IMR-90 (cell line): ENCODE measurements at regions not wholly inside any gene's neighbourhood (a gene's known extent, or its start where the extent isn't known, plus 50 kb on each side); places are given as distances from the start of the nearest gene placed in this dataset.

Experiments
- ATAC-seq: fragments of 200-7000 bp; cut with Tn5 transposase; 2 replicates; pipeline ENCODE4 v1.9.1; 2020; ENCODE audit warnings: low read depth, mild to moderate bottlenecking, moderate library complexity
- BruUV-seq: library from RNA; stranded (reverse); fragments of 400-500 nt; replicated peaks from 2 replicates; lab custom pipeline; 2021; lab: Mats Ljungman, UMichigan
- CTCF ChIA-PET: fragments of 300-600 bp; formaldehyde crosslinking; extraction: SDS; loops from one replicate; lab custom pipeline; 2021; ENCODE audit warnings: antibody characterized with exemption; lab: Yijun Ruan, JAX
- POLR2A ChIA-PET: fragments of 300-600 bp; sonication (Branson Sonifier 250); formaldehyde crosslinking; loops from one replicate; lab custom pipeline; 2022; ENCODE audit warnings: antibody characterized with exemption; ENCODE audit not compliant: unreplicated experiment; lab: Charles Lee
- DNase-seq: peaks from one replicate; pipeline ENCODE4 v3.0.0; 2013
- H2AFZ ChIP-seq: replicated peaks from 2 replicates; pipeline ENCODE3; 2013; ENCODE audit warnings: low read length, mild to moderate bottlenecking; ENCODE audit not compliant: poor library complexity
- H2AK5ac ChIP-seq: 2 replicates; pipeline ENCODE4 v1.6.1; 2013; ENCODE audit warnings: low read depth, low read length, inconsistent platforms
- H2AK9ac ChIP-seq: replicated peaks from 2 replicates; pipeline ENCODE3; 2013; ENCODE audit warnings: mild to moderate bottlenecking, low read depth, low read length, moderate library complexity; ENCODE audit not compliant: poor library complexity
- H2BK120ac ChIP-seq: 2 replicates; pipeline ENCODE4 v1.6.1; 2013; ENCODE audit warnings: low read depth, low read length, inconsistent platforms
- H2BK15ac ChIP-seq: 3 replicates; pipeline ENCODE4 v1.6.1; 2013; ENCODE audit warnings: low read depth, low read length, inconsistent platforms
- H2BK20ac ChIP-seq: 2 replicates; pipeline ENCODE4 v1.6.1; 2013; ENCODE audit warnings: low read depth, mild to moderate bottlenecking, inconsistent platforms, low read length, moderate library complexity
- H2BK5ac ChIP-seq: 2 replicates; pipeline ENCODE4 v1.6.1; 2013; ENCODE audit warnings: mild to moderate bottlenecking, low read depth, low read length, inconsistent platforms; ENCODE audit not compliant: poor library complexity, severe bottlenecking
- H3K14ac ChIP-seq: replicated peaks from 2 replicates; pipeline ENCODE4 v1.6.1; 2013; ENCODE audit warnings: low read depth, low read length, inconsistent platforms
- H3K18ac ChIP-seq: 2 replicates; pipeline ENCODE4 v1.6.1; 2013; ENCODE audit warnings: low read depth, low read length, control low read depth
- H3K23ac ChIP-seq: 2 replicates; pipeline ENCODE4 v1.6.1; 2013; ENCODE audit warnings: low read depth, low read length, inconsistent platforms
- H3K27ac ChIP-seq: 2 replicates; pipeline ENCODE4 v1.5.1; 2013; ENCODE audit warnings: mild to moderate bottlenecking, control low read depth, low read length; ENCODE audit not compliant: insufficient read depth
- H3K27me3 ChIP-seq: 2 replicates; pipeline ENCODE4 v1.6.1; 2013; ENCODE audit warnings: low read length; ENCODE audit not compliant: control insufficient read depth, insufficient read depth
- H3K36me3 ChIP-seq: 2 replicates; pipeline ENCODE4 v1.6.1; 2013; ENCODE audit warnings: low read length, mixed read lengths; ENCODE audit not compliant: control insufficient read depth, insufficient read depth
- H3K4ac ChIP-seq: 2 replicates; pipeline ENCODE4 v1.6.1; 2013; ENCODE audit warnings: low read depth, low read length, inconsistent platforms
- H3K4me1 ChIP-seq: 2 replicates; pipeline ENCODE4 v1.6.1; 2013; ENCODE audit warnings: low read length, mixed read lengths; ENCODE audit not compliant: control insufficient read depth, insufficient read depth
- H3K4me2 ChIP-seq: 2 replicates; pipeline ENCODE4 v1.6.1; 2013; ENCODE audit warnings: low read depth, mild to moderate bottlenecking, control low read depth, low read length, moderate library complexity
- H3K4me3 ChIP-seq: 2 replicates; pipeline ENCODE4 v1.5.1; 2013; ENCODE audit warnings: low read depth, mild to moderate bottlenecking, control low read depth, low read length, moderate library complexity; ENCODE audit not compliant: insufficient read depth
- H3K56ac ChIP-seq: 2 replicates; pipeline ENCODE4 v1.6.1; 2013; ENCODE audit warnings: low read length, inconsistent platforms; ENCODE audit not compliant: insufficient read depth; ENCODE audit errors: extremely low read depth
- H3K79me1 ChIP-seq, 2 experiments: 2 replicates each; pipeline ENCODE4 v1.6.1; 2013; ENCODE audit warnings: low read length in 2 of 2, inconsistent platforms in 1 of 2, low read depth in 1 of 2
- H3K9ac ChIP-seq: 2 replicates; pipeline ENCODE4 v1.6.1; 2013; ENCODE audit warnings: low read depth, low read length, control low read depth
- H3K9me1 ChIP-seq: 2 replicates; pipeline ENCODE4 v1.6.1; 2013; ENCODE audit warnings: low read length, inconsistent platforms; ENCODE audit not compliant: insufficient read depth
- H3K9me3 ChIP-seq: 2 replicates; pipeline ENCODE4 v1.6.1; 2013; ENCODE audit warnings: low read length; ENCODE audit not compliant: control insufficient read depth, insufficient read depth
- H4K20me1 ChIP-seq: 2 replicates; pipeline ENCODE4 v1.6.1; 2013; ENCODE audit warnings: low read length, inconsistent platforms; ENCODE audit not compliant: insufficient read depth
- H4K5ac ChIP-seq: 2 replicates; pipeline ENCODE4 v1.6.1; 2013; ENCODE audit warnings: mild to moderate bottlenecking, low read depth, low read length, control low read depth
- H4K8ac ChIP-seq, 2 experiments: 2 replicates each; pipeline ENCODE4 v1.6.1; 2013; ENCODE audit warnings: low read depth in 2 of 2, low read length in 2 of 2, control low read depth in 1 of 2, inconsistent platforms in 1 of 2
- H4K91ac ChIP-seq: 2 replicates; pipeline ENCODE4 v1.6.1; 2013; ENCODE audit warnings: low read depth, low read length, inconsistent platforms; ENCODE audit not compliant: insufficient read depth
- CEBPB ChIP-seq: IDR thresholded peaks from 2 replicates; pipeline ENCODE4 v1.6.1; 2012; ENCODE audit warnings: low read depth, low read length, improper control_type of control experiment
- CHD1 ChIP-seq: IDR thresholded peaks from 2 replicates; pipeline ENCODE4 v1.6.1; 2012; ENCODE audit warnings: low read depth, low read length, improper control_type of control experiment
- CTCF ChIP-seq: conservative IDR thresholded peaks from 2 replicates; pipeline ENCODE4 v1.5.1; 2012; ENCODE audit warnings: mild to moderate bottlenecking, low read depth, low read length, improper control_type of control experiment
- ELK1 ChIP-seq: fragments of 150-350 bp; IDR thresholded peaks from 2 replicates; pipeline ENCODE4 v1.6.1; 2016; ENCODE audit warnings: low read depth, mild to moderate bottlenecking, low read length, moderate library complexity, borderline replicate concordance
- FOS ChIP-seq: fragments of 150-350 bp; IDR thresholded peaks from 2 replicates; pipeline ENCODE4 v1.6.1; 2016; ENCODE audit warnings: low read depth, low read length
- MAFK ChIP-seq: IDR thresholded peaks from 2 replicates; pipeline ENCODE4 v1.6.1; 2012; ENCODE audit warnings: low read depth, low read length, improper control_type of control experiment
- MAZ ChIP-seq: IDR thresholded peaks from 2 replicates; pipeline ENCODE4 v1.6.1; 2012; ENCODE audit warnings: low read depth, mild to moderate bottlenecking, low read length, improper control_type of control experiment, moderate library complexity, borderline replicate concordance
- MXI1 ChIP-seq: IDR thresholded peaks from 2 replicates; pipeline ENCODE4 v1.6.1; 2012; ENCODE audit warnings: low read depth, mild to moderate bottlenecking, low read length, moderate library complexity, borderline replicate concordance
- NFE2L2 ChIP-seq: fragments of 150-350 bp; IDR thresholded peaks from 2 replicates; pipeline ENCODE4 v1.6.1; 2016; ENCODE audit warnings: low read depth, mild to moderate bottlenecking, low read length
- POLR2A ChIP-seq: IDR thresholded peaks from 2 replicates; pipeline ENCODE4 v1.6.1; 2012; ENCODE audit warnings: mild to moderate bottlenecking, low read depth, low read length
- RAD21 ChIP-seq: IDR thresholded peaks from 2 replicates; pipeline ENCODE4 v1.6.1; 2012; ENCODE audit warnings: low read length, improper control_type of control experiment
- RCOR1 ChIP-seq: IDR thresholded peaks from 2 replicates; pipeline ENCODE4 v1.6.1; 2012; ENCODE audit warnings: mild to moderate bottlenecking, low read length, improper control_type of control experiment; ENCODE audit not compliant: insufficient replicate concordance
- SMC3 ChIP-seq: fragments of 150-350 bp; IDR thresholded peaks from 2 replicates; pipeline ENCODE4 v1.6.1; 2016; ENCODE audit warnings: low read depth, mild to moderate bottlenecking, antibody characterized with exemption, low read length, moderate library complexity
- USF2 ChIP-seq: fragments of 150-350 bp; IDR thresholded peaks from 2 replicates; pipeline ENCODE4 v1.6.1; 2017; ENCODE audit warnings: mild to moderate bottlenecking, antibody characterized with exemption, low read length, low read depth
- WGBS, 2 experiments: methylation state at CpG; one replicate each; pipeline versions ENCODE4 v1.1.5 to v1.1.7; 2013; ENCODE audit warnings: missing lambda C conversion rate in 2 of 2; ENCODE audit not compliant: insufficient read length in 1 of 2; ENCODE audit errors: extremely low coverage in 2 of 2; 5-methylcytosine and 5-hydroxymethylcytosine counted together
- dilution Hi-C: fragments of 300-500 bp; cut with HindIII; formaldehyde crosslinking; loops from one replicate; pipeline ENCODE4 v1.14.3; 2018; ENCODE audit warnings: low sequenced_read_pairs; ENCODE audit not compliant: unreplicated experiment
- in situ Hi-C: fragments of 300-500 bp; cut with MboI; formaldehyde crosslinking; loops from 3 replicates; pipeline ENCODE4 v1.14.3; 2019; ENCODE audit warnings: low sequenced_read_pairs, inconsistent platforms, mixed read lengths
- intact Hi-C: fragments of 100-400 bp; cut with micrococcal nuclease; formaldehyde crosslinking; loops from 2 replicates; pipeline ENCODE4 v1.10.0; 2022

GRCh38 chr9:24051587-24051986 lies 225.5 kb upstream of the ELAVL2 start:
- Histone ChIP-seq H2BK120ac (no peak overlapping the region), H3K4me3 (no peak overlapping the region), H4K5ac (no peak overlapping the region), H3K23ac (no peak overlapping the region), H2AK5ac (no peak overlapping the region), H2AFZ (no peak overlapping the region), H4K20me1 (no peaks in the 10 kb centered on the region), H2BK15ac (no peak overlapping the region), H2AK9ac (no peak overlapping the region), H2BK20ac (no peak overlapping the region), H3K9me3 (peaks cover 3% of the 10 kb centered on the region; the same call in 1 of the 2 replicates), H3K4ac (no peak overlapping the region), H3K27ac (no peak overlapping the region), H3K18ac (no peak overlapping the region), H3K56ac (no peak overlapping the region), H3K4me1 (no peaks in the 10 kb centered on the region), H4K8ac (no peak overlapping the region), H3K36me3 (no peaks in the 10 kb centered on the region), H3K14ac (no peak overlapping the region), H2BK5ac (no peak overlapping the region), H3K9ac (no peak overlapping the region), H3K4me2 (no peak overlapping the region), H3K79me1 (no peaks in the 10 kb centered on the region), H3K27me3 (no peaks in the 10 kb centered on the region), H4K91ac (no peak overlapping the region), H3K9me1 (no peaks in the 10 kb centered on the region)
- BruUV-seq: no TSS peak
- intact Hi-C loops (no loop called here), dilution Hi-C loops (no loop called here), in situ Hi-C loops (no loop called here)
- CTCF ChIA-PET: no interaction called here
- POLR2A ChIA-PET: no interaction called here
- no peak for ATAC-seq
- no peak for DNase-seq
- WGBS, 2 experiments: no CpG with 5 or more reads among the region's 3 CpGs
- no peak for TF ChIP-seq USF2
- no peak for TF ChIP-seq CHD1
- no peak for TF ChIP-seq SMC3
- TF ChIP-seq CTCF: no peak
- TF ChIP-seq POLR2A: no peak
- no peak for TF ChIP-seq MAFK
- TF ChIP-seq NFE2L2: no peak
- TF ChIP-seq MAZ: no peak
- TF ChIP-seq ELK1: no peak
- no peak for TF ChIP-seq RAD21
- TF ChIP-seq FOS: no peak
- TF ChIP-seq CEBPB: no peak
- no peak for TF ChIP-seq MXI1
- no peak for TF ChIP-seq RCOR1
